ENCODE measurements at regions not wholly inside any gene's neighbourhood (a gene's known extent, or its start where the extent isn't known, plus 50 kb on each side); places are given as distances from the start of the nearest gene placed in this dataset.
"Not testable (repeated sequence)": the region's sequence is repeated elsewhere in the genome, so short reads cannot be mapped to it uniquely, and the experiment has no call there.

DNA sequence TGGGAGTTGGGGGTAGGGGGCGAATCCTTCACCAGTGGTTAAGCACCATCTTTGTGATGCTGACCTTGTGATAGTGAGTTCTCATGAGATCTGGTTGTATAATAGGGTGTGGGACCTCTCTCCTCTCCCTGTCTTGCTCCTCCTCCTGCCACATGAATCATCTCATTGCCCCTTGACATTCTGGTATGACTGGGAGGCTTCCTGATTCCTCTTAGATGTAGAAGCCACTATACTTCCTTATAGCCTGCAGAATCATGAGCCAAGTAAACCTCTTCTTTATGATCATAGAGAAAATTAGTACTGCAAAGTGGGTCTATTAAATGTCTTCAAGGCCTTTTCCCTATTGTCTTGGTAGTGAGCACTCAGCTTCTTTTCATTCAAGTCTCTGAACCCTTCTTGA, 813.3 kb downstream of the FOXD4L6 start:
- TF ChIP-seq, protein P1, sequence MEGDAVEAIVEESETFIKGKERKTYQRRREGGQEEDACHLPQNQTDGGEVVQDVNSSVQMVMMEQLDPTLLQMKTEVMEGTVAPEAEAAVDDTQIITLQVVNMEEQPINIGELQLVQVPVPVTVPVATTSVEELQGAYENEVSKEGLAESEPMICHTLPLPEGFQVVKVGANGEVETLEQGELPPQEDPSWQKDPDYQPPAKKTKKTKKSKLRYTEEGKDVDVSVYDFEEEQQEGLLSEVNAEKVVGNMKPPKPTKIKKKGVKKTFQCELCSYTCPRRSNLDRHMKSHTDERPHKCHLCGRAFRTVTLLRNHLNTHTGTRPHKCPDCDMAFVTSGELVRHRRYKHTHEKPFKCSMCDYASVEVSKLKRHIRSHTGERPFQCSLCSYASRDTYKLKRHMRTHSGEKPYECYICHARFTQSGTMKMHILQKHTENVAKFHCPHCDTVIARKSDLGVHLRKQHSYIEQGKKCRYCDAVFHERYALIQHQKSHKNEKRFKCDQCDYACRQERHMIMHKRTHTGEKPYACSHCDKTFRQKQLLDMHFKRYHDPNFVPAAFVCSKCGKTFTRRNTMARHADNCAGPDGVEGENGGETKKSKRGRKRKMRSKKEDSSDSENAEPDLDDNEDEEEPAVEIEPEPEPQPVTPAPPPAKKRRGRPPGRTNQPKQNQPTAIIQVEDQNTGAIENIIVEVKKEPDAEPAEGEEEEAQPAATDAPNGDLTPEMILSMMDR (IDR thresholded peaks at IDR 0.05), result not testable (repeated sequence)
- TF ChIP-seq POLR2A, POLR2AphosphoS5 (IDR thresholded peaks at IDR 0.05): not testable (repeated sequence)
